ENCODE measurements at regions not wholly inside any gene's neighbourhood (a gene's known extent, or its start where the extent isn't known, plus 50 kb on each side); places are given as distances from the start of the nearest gene placed in this dataset.
"Not testable (repeated sequence)": the region's sequence is repeated elsewhere in the genome, so short reads cannot be mapped to it uniquely, and the experiment has no call there.

GRCh38 chr11:33531743-33532181 lies 168.9 kb downstream of the C11orf91 start:
- Histone ChIP-seq H3K27ac (ENCODE audit: low read depth, low read length) (no peak overlapping the region), H3K27me3 (ENCODE audit: control insufficient read depth, insufficient read depth, low read length) (no peaks in the 10 kb centered on the region), H3K4me1 (ENCODE audit: control insufficient read depth, insufficient read depth, low read length) (no peaks in the 10 kb centered on the region), H3K9ac (ENCODE audit: low read length) (no peak overlapping the region), H3K36me3 (ENCODE audit: control insufficient read depth, insufficient read depth, low read length) (no peaks in the 10 kb centered on the region), H3K4me3 (ENCODE audit: low read length) (no peak overlapping the region)

GRCh38 chr11:33530815-33531214 lies 169.8 kb downstream of the C11orf91 start:
- H3K4me1 ChIP-seq (ENCODE audit: control insufficient read depth, insufficient read depth, low read length), result no peaks in the 10 kb centered on the region
- no peak overlapping the region for H3K27ac ChIP-seq (ENCODE audit: low read depth, low read length)
- no peaks in the 10 kb centered on the region for H3K27me3 ChIP-seq (ENCODE audit: control insufficient read depth, insufficient read depth, low read length)
- H3K4me3 ChIP-seq (ENCODE audit: low read length), result no peak overlapping the region
- H3K9ac ChIP-seq (ENCODE audit: low read length), result no peak overlapping the region
- H3K36me3 ChIP-seq (ENCODE audit: control insufficient read depth, insufficient read depth, low read length), result no peaks in the 10 kb centered on the region

- Histone ChIP-seq H3K27ac (ENCODE audit: low read depth, low read length) (no peak overlapping the region), H3K27me3 (ENCODE audit: control insufficient read depth, insufficient read depth, low read length) (no peaks in the 10 kb centered on the region), H3K36me3 (ENCODE audit: control insufficient read depth, insufficient read depth, low read length) (no peaks in the 10 kb centered on the region), H3K4me1 (ENCODE audit: control insufficient read depth, insufficient read depth, low read length) (no peaks in the 10 kb centered on the region), H3K4me3 (ENCODE audit: low read length) (no peak overlapping the region), H3K9ac (ENCODE audit: low read length) (no peak overlapping the region)
Measured at GRCh38 chr11:33529461-33529860, 171.2 kb downstream of the C11orf91 start.

- H3K36me3 ChIP-seq (ENCODE audit: control insufficient read depth, insufficient read depth, low read length); H3K4me1 ChIP-seq (ENCODE audit: control insufficient read depth, insufficient read depth, low read length); H3K27me3 ChIP-seq (ENCODE audit: control insufficient read depth, insufficient read depth, low read length): not testable (repeated sequence)
Measured at GRCh38 chr11:33527738-33528137, 172.9 kb downstream of the C11orf91 start.

GRCh38 chr11:33525789-33526188 lies 174.8 kb downstream of the C11orf91 start:
- H3K27me3 ChIP-seq (ENCODE audit: control insufficient read depth, insufficient read depth, low read length), result no peaks in the 10 kb centered on the region
- H3K4me1 ChIP-seq (ENCODE audit: control insufficient read depth, insufficient read depth, low read length), result no peaks in the 10 kb centered on the region
- no peak overlapping the region for H3K9ac ChIP-seq (ENCODE audit: low read length)
- H3K36me3 ChIP-seq (ENCODE audit: control insufficient read depth, insufficient read depth, low read length), result no peaks in the 10 kb centered on the region
- H3K4me3 ChIP-seq (ENCODE audit: low read length), result no peak overlapping the region
- H3K27ac ChIP-seq (ENCODE audit: low read depth, low read length), result no peak overlapping the region

More at GRCh38 chr11:33527738-33528137, 172.9 kb downstream of the C11orf91 start:
- not testable (repeated sequence) for H3K4me3 ChIP-seq (ENCODE audit: low read length); H3K27ac ChIP-seq (ENCODE audit: low read depth, low read length); H3K9ac ChIP-seq (ENCODE audit: low read length)

GRCh38 chr11:33521384-33521783 lies 179.2 kb downstream of the C11orf91 start:
- H3K36me3 ChIP-seq (ENCODE audit: control insufficient read depth, insufficient read depth, low read length), result no peaks in the 10 kb centered on the region
- H3K4me1 ChIP-seq (ENCODE audit: control insufficient read depth, insufficient read depth, low read length), result no peaks in the 10 kb centered on the region
- H3K4me3 ChIP-seq (ENCODE audit: low read length), result no peak overlapping the region
- no peak overlapping the region for H3K9ac ChIP-seq (ENCODE audit: low read length)
- H3K27me3 ChIP-seq (ENCODE audit: control insufficient read depth, insufficient read depth, low read length), result no peaks in the 10 kb centered on the region
- H3K27ac ChIP-seq (ENCODE audit: low read depth, low read length), result no peak overlapping the region

GRCh38 chr11:33520112-33520511 lies 180.5 kb downstream of the C11orf91 start:
- Histone ChIP-seq H3K36me3 (ENCODE audit: control insufficient read depth, insufficient read depth, low read length) (no peaks in the 10 kb centered on the region), H3K4me3 (ENCODE audit: low read length) (no peak overlapping the region), H3K4me1 (ENCODE audit: control insufficient read depth, insufficient read depth, low read length) (no peaks in the 10 kb centered on the region), H3K27ac (ENCODE audit: low read depth, low read length) (no peak overlapping the region), H3K27me3 (ENCODE audit: control insufficient read depth, insufficient read depth, low read length) (no peaks in the 10 kb centered on the region), H3K9ac (ENCODE audit: low read length) (no peak overlapping the region)

GRCh38 chr11:33515347-33515746 lies 185.3 kb downstream of the C11orf91 start:
- H3K9ac ChIP-seq (ENCODE audit: low read length), result no peak overlapping the region
- no peak overlapping the region for H3K4me3 ChIP-seq (ENCODE audit: low read length)
- H3K27me3 ChIP-seq (ENCODE audit: control insufficient read depth, insufficient read depth, low read length), result no peaks in the 10 kb centered on the region
- no peak overlapping the region for H3K27ac ChIP-seq (ENCODE audit: low read depth, low read length)
- no peaks in the 10 kb centered on the region for H3K36me3 ChIP-seq (ENCODE audit: control insufficient read depth, insufficient read depth, low read length)
- H3K4me1 ChIP-seq (ENCODE audit: control insufficient read depth, insufficient read depth, low read length), result no peaks in the 10 kb centered on the region

- Histone ChIP-seq H3K9ac (ENCODE audit: low read length) (no peak overlapping the region), H3K4me3 (ENCODE audit: low read length) (no peak overlapping the region), H3K4me1 (ENCODE audit: control insufficient read depth, insufficient read depth, low read length) (no peaks in the 10 kb centered on the region), H3K36me3 (ENCODE audit: control insufficient read depth, insufficient read depth, low read length) (no peaks in the 10 kb centered on the region), H3K27me3 (ENCODE audit: control insufficient read depth, insufficient read depth, low read length) (no peaks in the 10 kb centered on the region), H3K27ac (ENCODE audit: low read depth, low read length) (no peak overlapping the region)
Measured at GRCh38 chr11:33514079-33514925, 186.3 kb downstream of the C11orf91 start.

- no peaks in the 10 kb centered on the region for H3K27me3 ChIP-seq (ENCODE audit: control insufficient read depth, insufficient read depth, low read length)
- H3K27ac ChIP-seq (ENCODE audit: low read depth, low read length), result no peak overlapping the region
- no peaks in the 10 kb centered on the region for H3K4me1 ChIP-seq (ENCODE audit: control insufficient read depth, insufficient read depth, low read length)
- no peaks in the 10 kb centered on the region for H3K36me3 ChIP-seq (ENCODE audit: control insufficient read depth, insufficient read depth, low read length)
- no peak overlapping the region for H3K9ac ChIP-seq (ENCODE audit: low read length)
- no peak overlapping the region for H3K4me3 ChIP-seq (ENCODE audit: low read length)
Measured at GRCh38 chr11:33509632-33510031, 191.0 kb downstream of the C11orf91 start.

- H3K9ac ChIP-seq (ENCODE audit: low read length), result no peak overlapping the region
- no peaks in the 10 kb centered on the region for H3K27me3 ChIP-seq (ENCODE audit: control insufficient read depth, insufficient read depth, low read length)
- H3K4me1 ChIP-seq (ENCODE audit: control insufficient read depth, insufficient read depth, low read length), result no peaks in the 10 kb centered on the region
- H3K36me3 ChIP-seq (ENCODE audit: control insufficient read depth, insufficient read depth, low read length), result no peaks in the 10 kb centered on the region
- H3K4me3 ChIP-seq (ENCODE audit: low read length), result no peak overlapping the region
- H3K27ac ChIP-seq (ENCODE audit: low read depth, low read length), result no peak overlapping the region
Measured at GRCh38 chr11:33507967-33508366, 192.7 kb downstream of the C11orf91 start.

GRCh38 chr11:33507356-33507755 lies 193.3 kb downstream of the C11orf91 start:
- Histone ChIP-seq H3K27ac (ENCODE audit: low read depth, low read length) (no peak overlapping the region), H3K27me3 (ENCODE audit: control insufficient read depth, insufficient read depth, low read length) (no peaks in the 10 kb centered on the region)

GRCh38 chr11:33505093-33505492 lies 195.5 kb downstream of the C11orf91 start:
- no peaks in the 10 kb centered on the region for H3K36me3 ChIP-seq (ENCODE audit: control insufficient read depth, insufficient read depth, low read length)
- H3K9ac ChIP-seq (ENCODE audit: low read length), result no peak overlapping the region
- H3K27me3 ChIP-seq (ENCODE audit: control insufficient read depth, insufficient read depth, low read length), result no peaks in the 10 kb centered on the region
- no peak overlapping the region for H3K27ac ChIP-seq (ENCODE audit: low read depth, low read length)
- no peak overlapping the region for H3K4me3 ChIP-seq (ENCODE audit: low read length)
- H3K4me1 ChIP-seq (ENCODE audit: control insufficient read depth, insufficient read depth, low read length), result no peaks in the 10 kb centered on the region

More at GRCh38 chr11:33507356-33507755, 193.3 kb downstream of the C11orf91 start:
- Histone ChIP-seq H3K36me3 (ENCODE audit: control insufficient read depth, insufficient read depth, low read length) (no peaks in the 10 kb centered on the region), H3K4me3 (ENCODE audit: low read length) (no peak overlapping the region), H3K4me1 (ENCODE audit: control insufficient read depth, insufficient read depth, low read length) (no peaks in the 10 kb centered on the region), H3K9ac (ENCODE audit: low read length) (no peak overlapping the region)

All from rectal smooth muscle tissue (tissue), 1 donor.